ENCODE measurements at regions not wholly inside any gene's neighbourhood (a gene's known extent, or its start where the extent isn't known, plus 50 kb on each side); places are given as distances from the start of the nearest gene placed in this dataset.

GRCh38 chr22:48567213-48567975 is 1260.3 kb downstream of the BRD1 start:
- Histone ChIP-seq H3K27ac (no peak overlapping the region), H3K4me3 (no peak overlapping the region)
- no peak for TF ChIP-seq CTCF (IDR thresholded peaks at IDR 0.05)
- DNase-seq (ENCODE audit: low spot score) = no peak

GRCh38 chr22:48566741-48567140 is 1260.9 kb downstream of the BRD1 start:
- no peak overlapping the region for H3K27ac ChIP-seq
- no peak for DNase-seq (ENCODE audit: low spot score)
- no peak for TF ChIP-seq CTCF (IDR thresholded peaks at IDR 0.05)
- H3K4me3 ChIP-seq = no peak overlapping the region

GRCh38 chr22:48565901-48566501 is 1261.7 kb downstream of the BRD1 start:
- H3K4me3 ChIP-seq = no peak overlapping the region
- DNase-seq (ENCODE audit: low spot score) = no peak
- TF ChIP-seq CTCF (IDR thresholded peaks at IDR 0.05) = no peak
- no peak overlapping the region for H3K27ac ChIP-seq

GRCh38 chr22:48564995-48565394 is 1262.7 kb downstream of the BRD1 start:
- DNase-seq (ENCODE audit: low spot score) = no peak
- TF ChIP-seq CTCF (IDR thresholded peaks at IDR 0.05) = no peak
- Histone ChIP-seq H3K4me3 (no peak overlapping the region), H3K27ac (no peak overlapping the region)

- no peak for DNase-seq (ENCODE audit: low spot score)
- TF ChIP-seq CTCF (IDR thresholded peaks at IDR 0.05) = no peak
- Histone ChIP-seq H3K4me3 (no peak overlapping the region), H3K27ac (no peak overlapping the region)
Observed at GRCh38 chr22:48563966-48564330, 1263.7 kb downstream of the BRD1 start.

- Histone ChIP-seq H3K4me3 (no peak overlapping the region), H3K27ac (no peak overlapping the region)
- TF ChIP-seq CTCF (IDR thresholded peaks at IDR 0.05) = no peak
- DNase-seq (ENCODE audit: low spot score) = no peak
Observed at GRCh38 chr22:48563118-48563965, 1264.3 kb downstream of the BRD1 start.
